IMR-90 (cell line): ENCODE measurements at regions not wholly inside any gene's neighbourhood (a gene's known extent, or its start where the extent isn't known, plus 50 kb on each side); places are given as distances from the start of the nearest gene placed in this dataset.

Source experiments
- ATAC-seq: fragments of 200-7000 bp; cut with Tn5 transposase; 2 replicates; pipeline ENCODE4 v1.9.1; 2020; ENCODE audit warnings: low read depth, mild to moderate bottlenecking, moderate library complexity
- BruUV-seq: library from RNA; stranded (reverse); fragments of 400-500 nt; replicated peaks from 2 replicates; lab custom pipeline; 2021; lab: Mats Ljungman, UMichigan
- CTCF ChIA-PET: fragments of 300-600 bp; formaldehyde crosslinking; extraction: SDS; loops from one replicate; lab custom pipeline; 2021; ENCODE audit warnings: antibody characterized with exemption; lab: Yijun Ruan, JAX
- POLR2A ChIA-PET: fragments of 300-600 bp; sonication (Branson Sonifier 250); formaldehyde crosslinking; loops from one replicate; lab custom pipeline; 2022; ENCODE audit warnings: antibody characterized with exemption; ENCODE audit not compliant: unreplicated experiment; lab: Charles Lee
- DNase-seq: peaks from one replicate; pipeline ENCODE4 v3.0.0; 2013
- H2AFZ ChIP-seq: replicated peaks from 2 replicates; pipeline ENCODE3; 2013; ENCODE audit warnings: low read length, mild to moderate bottlenecking; ENCODE audit not compliant: poor library complexity
- H2AK5ac ChIP-seq: 2 replicates; pipeline ENCODE4 v1.6.1; 2013; ENCODE audit warnings: low read depth, low read length, inconsistent platforms
- H2AK9ac ChIP-seq: replicated peaks from 2 replicates; pipeline ENCODE3; 2013; ENCODE audit warnings: mild to moderate bottlenecking, low read depth, low read length, moderate library complexity; ENCODE audit not compliant: poor library complexity
- H2BK120ac ChIP-seq: 2 replicates; pipeline ENCODE4 v1.6.1; 2013; ENCODE audit warnings: low read depth, low read length, inconsistent platforms
- H2BK15ac ChIP-seq: 3 replicates; pipeline ENCODE4 v1.6.1; 2013; ENCODE audit warnings: low read depth, low read length, inconsistent platforms
- H2BK20ac ChIP-seq: 2 replicates; pipeline ENCODE4 v1.6.1; 2013; ENCODE audit warnings: low read depth, mild to moderate bottlenecking, inconsistent platforms, low read length, moderate library complexity
- H2BK5ac ChIP-seq: 2 replicates; pipeline ENCODE4 v1.6.1; 2013; ENCODE audit warnings: mild to moderate bottlenecking, low read depth, low read length, inconsistent platforms; ENCODE audit not compliant: poor library complexity, severe bottlenecking
- H3K14ac ChIP-seq: replicated peaks from 2 replicates; pipeline ENCODE4 v1.6.1; 2013; ENCODE audit warnings: low read depth, low read length, inconsistent platforms
- H3K18ac ChIP-seq: 2 replicates; pipeline ENCODE4 v1.6.1; 2013; ENCODE audit warnings: low read depth, low read length, control low read depth
- H3K23ac ChIP-seq: 2 replicates; pipeline ENCODE4 v1.6.1; 2013; ENCODE audit warnings: low read depth, low read length, inconsistent platforms
- H3K27ac ChIP-seq: 2 replicates; pipeline ENCODE4 v1.5.1; 2013; ENCODE audit warnings: mild to moderate bottlenecking, control low read depth, low read length; ENCODE audit not compliant: insufficient read depth
- H3K27me3 ChIP-seq: 2 replicates; pipeline ENCODE4 v1.6.1; 2013; ENCODE audit warnings: low read length; ENCODE audit not compliant: control insufficient read depth, insufficient read depth
- H3K36me3 ChIP-seq: 2 replicates; pipeline ENCODE4 v1.6.1; 2013; ENCODE audit warnings: low read length, mixed read lengths; ENCODE audit not compliant: control insufficient read depth, insufficient read depth
- H3K4ac ChIP-seq: 2 replicates; pipeline ENCODE4 v1.6.1; 2013; ENCODE audit warnings: low read depth, low read length, inconsistent platforms
- H3K4me1 ChIP-seq: 2 replicates; pipeline ENCODE4 v1.6.1; 2013; ENCODE audit warnings: low read length, mixed read lengths; ENCODE audit not compliant: control insufficient read depth, insufficient read depth
- H3K4me2 ChIP-seq: 2 replicates; pipeline ENCODE4 v1.6.1; 2013; ENCODE audit warnings: low read depth, mild to moderate bottlenecking, control low read depth, low read length, moderate library complexity
- H3K4me3 ChIP-seq: 2 replicates; pipeline ENCODE4 v1.5.1; 2013; ENCODE audit warnings: low read depth, mild to moderate bottlenecking, control low read depth, low read length, moderate library complexity; ENCODE audit not compliant: insufficient read depth
- H3K56ac ChIP-seq: 2 replicates; pipeline ENCODE4 v1.6.1; 2013; ENCODE audit warnings: low read length, inconsistent platforms; ENCODE audit not compliant: insufficient read depth; ENCODE audit errors: extremely low read depth
- H3K79me1 ChIP-seq, 2 experiments: 2 replicates each; pipeline ENCODE4 v1.6.1; 2013; ENCODE audit warnings: low read length in 2 of 2, inconsistent platforms in 1 of 2, low read depth in 1 of 2
- H3K9ac ChIP-seq: 2 replicates; pipeline ENCODE4 v1.6.1; 2013; ENCODE audit warnings: low read depth, low read length, control low read depth
- H3K9me1 ChIP-seq: 2 replicates; pipeline ENCODE4 v1.6.1; 2013; ENCODE audit warnings: low read length, inconsistent platforms; ENCODE audit not compliant: insufficient read depth
- H3K9me3 ChIP-seq: 2 replicates; pipeline ENCODE4 v1.6.1; 2013; ENCODE audit warnings: low read length; ENCODE audit not compliant: control insufficient read depth, insufficient read depth
- H4K20me1 ChIP-seq: 2 replicates; pipeline ENCODE4 v1.6.1; 2013; ENCODE audit warnings: low read length, inconsistent platforms; ENCODE audit not compliant: insufficient read depth
- H4K5ac ChIP-seq: 2 replicates; pipeline ENCODE4 v1.6.1; 2013; ENCODE audit warnings: mild to moderate bottlenecking, low read depth, low read length, control low read depth
- H4K8ac ChIP-seq, 2 experiments: 2 replicates each; pipeline ENCODE4 v1.6.1; 2013; ENCODE audit warnings: low read depth in 2 of 2, low read length in 2 of 2, control low read depth in 1 of 2, inconsistent platforms in 1 of 2
- H4K91ac ChIP-seq: 2 replicates; pipeline ENCODE4 v1.6.1; 2013; ENCODE audit warnings: low read depth, low read length, inconsistent platforms; ENCODE audit not compliant: insufficient read depth
- CTCF ChIP-seq: conservative IDR thresholded peaks from 2 replicates; pipeline ENCODE4 v1.5.1; 2012; ENCODE audit warnings: mild to moderate bottlenecking, low read depth, low read length, improper control_type of control experiment
- MXI1 ChIP-seq: IDR thresholded peaks from 2 replicates; pipeline ENCODE4 v1.6.1; 2012; ENCODE audit warnings: low read depth, mild to moderate bottlenecking, low read length, moderate library complexity, borderline replicate concordance
- RCOR1 ChIP-seq: IDR thresholded peaks from 2 replicates; pipeline ENCODE4 v1.6.1; 2012; ENCODE audit warnings: mild to moderate bottlenecking, low read length, improper control_type of control experiment; ENCODE audit not compliant: insufficient replicate concordance
- WGBS, 2 experiments: methylation state at CpG; one replicate each; pipeline versions ENCODE4 v1.1.5 to v1.1.7; 2013; ENCODE audit warnings: missing lambda C conversion rate in 2 of 2; ENCODE audit not compliant: insufficient read length in 1 of 2; ENCODE audit errors: extremely low coverage in 2 of 2; 5-methylcytosine and 5-hydroxymethylcytosine counted together
- dilution Hi-C: fragments of 300-500 bp; cut with HindIII; formaldehyde crosslinking; loops from one replicate; pipeline ENCODE4 v1.14.3; 2018; ENCODE audit warnings: low sequenced_read_pairs; ENCODE audit not compliant: unreplicated experiment
- in situ Hi-C: fragments of 300-500 bp; cut with MboI; formaldehyde crosslinking; loops from 3 replicates; pipeline ENCODE4 v1.14.3; 2019; ENCODE audit warnings: low sequenced_read_pairs, inconsistent platforms, mixed read lengths
- intact Hi-C: fragments of 100-400 bp; cut with micrococcal nuclease; formaldehyde crosslinking; loops from 2 replicates; pipeline ENCODE4 v1.10.0; 2022

- Histone ChIP-seq H2BK120ac (no peak overlapping the region), H2AK5ac (no peak overlapping the region), H3K27ac (no peak overlapping the region), H2BK15ac (no peak overlapping the region), H3K23ac (no peak overlapping the region), H2AFZ (no peak overlapping the region), H3K9ac (no peak overlapping the region), H3K36me3 (no peaks in the 10 kb centered on the region), H3K9me3 (no peaks in the 10 kb centered on the region), H3K14ac (no peak overlapping the region), H2AK9ac (no peak overlapping the region), H4K5ac (no peak overlapping the region), H3K4me2 (no peak overlapping the region), H3K79me1 (peaks cover 12 to 64% of the 10 kb centered on the region in 2 experiments; a peak in 3 of 4 replicates), H2BK20ac (no peak overlapping the region), H4K91ac (no peak overlapping the region), H4K20me1 (peaks cover 13% of the 10 kb centered on the region; the same call in 1 of the 2 replicates), H2BK5ac (no peak overlapping the region), H3K4me3 (no peak overlapping the region), H4K8ac (no peak overlapping the region), H3K4me1 (peaks cover 14% of the 10 kb centered on the region), H3K27me3 (no peaks in the 10 kb centered on the region), H3K56ac (no peak overlapping the region), H3K18ac (no peak overlapping the region), H3K4ac (no peak overlapping the region), H3K9me1 (peaks cover 10% of the 10 kb centered on the region; the same call in 1 of the 2 replicates)
- no peak for DNase-seq
- ChIA-PET CTCF (interaction anchor here (0.6 to 1.0 kb wide), 2 partner anchors 10 to 26 kb away, joined by 3 read pairs; no protein-coding TSS in a partner anchor), POLR2A (no interaction called here)
- no TSS peak for BruUV-seq
- WGBS, 2 experiments: no CpG with 5 or more reads among the region's 2 CpGs
- TF ChIP-seq MXI1 (no peak), RCOR1 (no peak), CTCF (no peak)
- no peak for ATAC-seq
- intact Hi-C loops (loop anchor here (5.0 kb wide), 1 partner anchor 463 kb away; the partner anchor contains the start of gene PRIM2), in situ Hi-C loops (loop anchor here (25.0 kb wide), 1 partner anchor 492 kb away; no protein-coding TSS in a partner anchor), dilution Hi-C loops (no loop called here)
Observed at GRCh38 chr6:56854086-56854485, 100.8 kb upstream of the BEND6 start.
